GM18858 (cell line): ENCODE measurements at regions not wholly inside any gene's neighbourhood (a gene's known extent, or its start where the extent isn't known, plus 50 kb on each side); places are given as distances from the start of the nearest gene placed in this dataset.

Experiments
- ATAC-seq: cut with Tn5 transposase; IDR thresholded peaks from one replicate; pipeline ENCODE4 v1.9.1; 2021; ENCODE audit not compliant: unreplicated experiment

GRCh38 chr18:10056506-10056905 lies 142.7 kb downstream of the VAPA start:
- ATAC-seq: no peak

GRCh38 chr18:10057401-10057893 lies 143.6 kb downstream of the VAPA start:
- ATAC-seq: no peak

GRCh38 chr18:10057894-10058791 lies 144.3 kb downstream of the VAPA start:
- no peak for ATAC-seq

GRCh38 chr18:10059610-10060468 lies 146.0 kb downstream of the VAPA start:
- no peak for ATAC-seq

- no peak for ATAC-seq
These were observed 146.6 kb downstream of the VAPA start for GRCh38 chr18:10060469-10060782.

GRCh38 chr18:10060841-10061240 lies 147.0 kb downstream of the VAPA start:
- no peak for ATAC-seq

- ATAC-seq: no peak
These were observed 147.8 kb downstream of the VAPA start for GRCh38 chr18:10061566-10062140.

- ATAC-seq: no peak
These were observed 148.8 kb downstream of the VAPA start for GRCh38 chr18:10062302-10063300.

GRCh38 chr18:10063489-10063888 lies 149.7 kb downstream of the VAPA start:
- no peak for ATAC-seq

GRCh38 chr18:10064267-10064666 lies 150.5 kb downstream of the VAPA start:
- ATAC-seq: no peak

GRCh38 chr18:10065296-10065695 lies 151.5 kb downstream of the VAPA start:
- no peak for ATAC-seq

- ATAC-seq: no peak
These were observed 154.1 kb downstream of the VAPA start for GRCh38 chr18:10067670-10068659.

GRCh38 chr18:10068766-10069567 lies 155.2 kb downstream of the VAPA start:
- ATAC-seq: no peak

GRCh38 chr18:10070561-10071000 lies 156.8 kb downstream of the VAPA start:
- no peak for ATAC-seq

- ATAC-seq: no peak
These were observed 158.9 kb downstream of the VAPA start for GRCh38 chr18:10072671-10073175.

- ATAC-seq: no peak
These were observed 160.3 kb downstream of the VAPA start for GRCh38 chr18:10074110-10074509.

GRCh38 chr18:10074728-10075127 lies 160.9 kb downstream of the VAPA start:
- no peak for ATAC-seq

- ATAC-seq: no peak
These were observed 162.8 kb downstream of the VAPA start for GRCh38 chr18:10076502-10077030.
